ENCODE measurements at regions not wholly inside any gene's neighbourhood (a gene's known extent, or its start where the extent isn't known, plus 50 kb on each side); places are given as distances from the start of the nearest gene placed in this dataset.

GRCh38 chr11:127993788-127994187 lies 593.6 kb downstream of the ETS1 start:
- TF ChIP-seq, protein P1, sequence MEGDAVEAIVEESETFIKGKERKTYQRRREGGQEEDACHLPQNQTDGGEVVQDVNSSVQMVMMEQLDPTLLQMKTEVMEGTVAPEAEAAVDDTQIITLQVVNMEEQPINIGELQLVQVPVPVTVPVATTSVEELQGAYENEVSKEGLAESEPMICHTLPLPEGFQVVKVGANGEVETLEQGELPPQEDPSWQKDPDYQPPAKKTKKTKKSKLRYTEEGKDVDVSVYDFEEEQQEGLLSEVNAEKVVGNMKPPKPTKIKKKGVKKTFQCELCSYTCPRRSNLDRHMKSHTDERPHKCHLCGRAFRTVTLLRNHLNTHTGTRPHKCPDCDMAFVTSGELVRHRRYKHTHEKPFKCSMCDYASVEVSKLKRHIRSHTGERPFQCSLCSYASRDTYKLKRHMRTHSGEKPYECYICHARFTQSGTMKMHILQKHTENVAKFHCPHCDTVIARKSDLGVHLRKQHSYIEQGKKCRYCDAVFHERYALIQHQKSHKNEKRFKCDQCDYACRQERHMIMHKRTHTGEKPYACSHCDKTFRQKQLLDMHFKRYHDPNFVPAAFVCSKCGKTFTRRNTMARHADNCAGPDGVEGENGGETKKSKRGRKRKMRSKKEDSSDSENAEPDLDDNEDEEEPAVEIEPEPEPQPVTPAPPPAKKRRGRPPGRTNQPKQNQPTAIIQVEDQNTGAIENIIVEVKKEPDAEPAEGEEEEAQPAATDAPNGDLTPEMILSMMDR (IDR thresholded peaks at IDR 0.05; ENCODE audit: poor library complexity, severe bottlenecking): no peak
- no peak for TF ChIP-seq RAD21 (conservative IDR thresholded peaks at IDR 0.05)
- no peak for TF ChIP-seq POLR2AphosphoS5 (IDR thresholded peaks at IDR 0.05)
- TF ChIP-seq, protein P2, sequence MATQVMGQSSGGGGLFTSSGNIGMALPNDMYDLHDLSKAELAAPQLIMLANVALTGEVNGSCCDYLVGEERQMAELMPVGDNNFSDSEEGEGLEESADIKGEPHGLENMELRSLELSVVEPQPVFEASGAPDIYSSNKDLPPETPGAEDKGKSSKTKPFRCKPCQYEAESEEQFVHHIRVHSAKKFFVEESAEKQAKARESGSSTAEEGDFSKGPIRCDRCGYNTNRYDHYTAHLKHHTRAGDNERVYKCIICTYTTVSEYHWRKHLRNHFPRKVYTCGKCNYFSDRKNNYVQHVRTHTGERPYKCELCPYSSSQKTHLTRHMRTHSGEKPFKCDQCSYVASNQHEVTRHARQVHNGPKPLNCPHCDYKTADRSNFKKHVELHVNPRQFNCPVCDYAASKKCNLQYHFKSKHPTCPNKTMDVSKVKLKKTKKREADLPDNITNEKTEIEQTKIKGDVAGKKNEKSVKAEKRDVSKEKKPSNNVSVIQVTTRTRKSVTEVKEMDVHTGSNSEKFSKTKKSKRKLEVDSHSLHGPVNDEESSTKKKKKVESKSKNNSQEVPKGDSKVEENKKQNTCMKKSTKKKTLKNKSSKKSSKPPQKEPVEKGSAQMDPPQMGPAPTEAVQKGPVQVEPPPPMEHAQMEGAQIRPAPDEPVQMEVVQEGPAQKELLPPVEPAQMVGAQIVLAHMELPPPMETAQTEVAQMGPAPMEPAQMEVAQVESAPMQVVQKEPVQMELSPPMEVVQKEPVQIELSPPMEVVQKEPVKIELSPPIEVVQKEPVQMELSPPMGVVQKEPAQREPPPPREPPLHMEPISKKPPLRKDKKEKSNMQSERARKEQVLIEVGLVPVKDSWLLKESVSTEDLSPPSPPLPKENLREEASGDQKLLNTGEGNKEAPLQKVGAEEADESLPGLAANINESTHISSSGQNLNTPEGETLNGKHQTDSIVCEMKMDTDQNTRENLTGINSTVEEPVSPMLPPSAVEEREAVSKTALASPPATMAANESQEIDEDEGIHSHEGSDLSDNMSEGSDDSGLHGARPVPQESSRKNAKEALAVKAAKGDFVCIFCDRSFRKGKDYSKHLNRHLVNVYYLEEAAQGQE (IDR thresholded peaks at IDR 0.05; ENCODE audit: borderline replicate concordance): no peak
- no peak for TF ChIP-seq TAF1 (IDR thresholded peaks at IDR 0.05; ENCODE audit: low read depth)
- no peak for TF ChIP-seq SMC3 (conservative IDR thresholded peaks at IDR 0.05; ENCODE audit: poor library complexity)
- TF ChIP-seq EP300 (conservative IDR thresholded peaks at IDR 0.05; ENCODE audit: poor library complexity, severe bottlenecking): no peak
- TF ChIP-seq EZH2 (IDR thresholded peaks at IDR 0.05; ENCODE audit: borderline replicate concordance, insufficient read depth, low read length, poor library complexity, severe bottlenecking): no peak
